Anterior cingulate cortex (tissue), 58 donors: ENCODE measurements at regions not wholly inside any gene's neighbourhood (a gene's known extent, or its start where the extent isn't known, plus 50 kb on each side); places are given as distances from the start of the nearest gene placed in this dataset.
"Not testable (repeated sequence)": the region's sequence is repeated elsewhere in the genome, so short reads cannot be mapped to it uniquely, and the experiment has no call there.

Experiments used
- DNase-seq, 58 donors: peaks; one replicate each; lab custom pipeline; 2025; lab: John Stamatoyannopoulos, UW

GRCh38 chr14:105890474-105891220, 364.3 kb downstream of the TMEM121 start:
- no peak for DNase-seq

DNA sequence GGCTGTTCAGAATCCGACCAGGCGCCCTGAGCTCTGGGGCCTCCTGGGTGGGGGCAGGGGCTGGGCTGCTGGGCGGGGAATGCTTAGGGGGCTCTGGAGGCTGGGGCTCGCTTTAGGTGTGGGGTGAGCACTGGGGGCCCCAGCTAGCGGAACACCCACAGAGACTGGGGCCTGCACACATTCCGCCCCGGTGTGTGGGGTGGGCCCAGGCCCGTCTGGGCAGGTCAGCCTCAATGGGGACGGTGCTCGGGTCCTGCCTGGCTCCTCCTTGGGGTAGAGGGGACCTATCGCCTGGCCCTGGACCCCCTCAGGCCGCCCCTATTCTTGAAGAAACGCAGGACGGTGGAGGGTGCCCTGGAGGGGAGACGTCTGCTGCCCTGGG, 364.8 kb downstream of the TMEM121 start:
- DNase-seq = no peak

DNA sequence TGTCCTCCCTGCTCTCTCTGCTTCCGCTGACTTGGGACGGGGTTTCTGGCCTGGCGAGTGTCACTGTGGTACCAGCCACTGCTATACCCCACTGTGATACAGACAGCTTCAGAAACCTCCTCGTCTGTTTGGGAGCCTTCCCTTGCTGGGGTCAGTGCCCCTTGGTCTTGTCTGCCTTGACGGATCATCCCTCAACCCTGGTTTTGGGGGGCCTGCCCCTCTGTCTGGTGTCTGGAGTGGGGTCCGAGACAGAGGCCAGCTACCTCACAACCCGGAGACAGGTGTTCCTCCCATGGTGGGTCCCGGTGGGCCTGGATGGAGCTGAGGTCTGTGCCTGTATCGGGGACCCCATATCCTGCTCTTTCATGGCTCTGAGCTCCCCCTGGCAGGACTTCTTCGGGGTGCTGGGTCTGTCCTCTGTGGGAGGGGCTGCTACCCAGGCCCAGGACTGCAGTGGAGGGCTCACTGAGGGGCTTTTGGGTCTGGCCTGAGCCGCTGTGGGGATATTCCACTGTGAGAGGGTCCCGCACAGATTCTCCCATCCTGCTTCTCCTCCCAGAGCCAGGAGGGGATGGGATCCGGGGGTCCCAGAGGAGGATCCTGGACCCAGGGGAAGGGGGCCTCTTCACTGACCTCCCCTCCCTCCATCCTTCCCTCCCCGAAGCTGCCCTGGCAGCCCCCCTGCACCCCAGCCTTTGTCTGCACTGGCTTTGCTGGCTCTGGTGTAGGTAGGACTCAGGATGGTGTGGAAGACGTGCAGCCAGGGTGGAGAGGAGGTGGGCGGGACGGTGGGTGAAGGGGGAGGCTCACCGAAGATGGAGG, 365.5 kb downstream of the TMEM121 start:
- DNase-seq = no peak

DNA sequence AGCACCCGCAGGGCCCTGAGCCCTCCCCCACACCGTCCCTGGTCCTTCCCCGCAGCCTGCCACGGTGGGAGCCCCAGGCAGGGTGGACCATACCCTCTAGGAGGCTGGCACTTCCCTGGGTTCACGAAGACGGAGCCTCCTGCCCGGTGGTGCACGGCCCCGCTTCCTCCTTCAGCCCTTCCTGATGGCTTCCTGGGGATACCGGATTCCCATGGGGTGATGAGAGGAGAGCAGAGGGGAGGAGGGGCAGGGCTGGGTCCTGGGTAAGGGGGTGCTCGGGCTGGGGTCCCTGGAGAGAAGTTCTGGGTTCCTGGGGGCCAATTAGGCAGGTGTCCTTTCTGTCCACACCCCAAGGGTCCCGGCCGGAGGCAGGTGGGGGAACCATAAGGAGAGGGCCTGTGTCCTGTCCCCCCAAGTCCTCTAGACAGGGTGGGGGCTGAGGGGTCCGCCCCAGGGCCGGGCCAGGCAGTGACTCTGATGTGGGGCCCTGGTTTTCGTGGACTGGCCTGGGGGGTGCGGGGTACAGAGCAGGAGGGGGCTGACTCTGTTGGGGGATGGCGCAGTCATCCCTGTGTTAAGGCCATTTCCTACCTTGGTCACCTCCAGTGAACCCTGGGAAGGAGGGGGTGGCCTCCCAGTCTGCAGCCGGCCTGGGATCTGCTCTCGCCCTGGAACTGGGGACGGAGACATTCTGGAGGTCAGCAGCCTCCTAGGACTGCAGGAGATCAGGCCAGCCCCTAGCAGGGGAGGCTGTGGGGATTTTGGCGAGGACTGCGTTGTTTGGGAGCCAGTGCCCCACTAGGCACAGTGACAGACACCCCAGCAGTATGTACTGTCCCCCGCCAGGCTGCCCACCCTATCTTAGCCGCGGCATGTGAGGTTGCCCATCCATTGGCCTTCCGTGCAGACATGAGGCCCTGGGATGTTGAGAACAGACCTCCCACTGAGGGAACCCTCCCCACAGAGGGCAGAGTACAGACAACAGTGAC, 366.4 kb downstream of the TMEM121 start:
- DNase-seq = not testable (repeated sequence)

GRCh38 chr14:105893686-105894085, 367.3 kb downstream of the TMEM121 start:
- DNase-seq = not testable (repeated sequence)

- DNase-seq = no peak
These were observed 368.0 kb downstream of the TMEM121 start for GRCh38 chr14:105894125-105894977.

- no peak for DNase-seq
These were observed 368.8 kb downstream of the TMEM121 start for GRCh38 chr14:105894978-105895881.

DNA sequence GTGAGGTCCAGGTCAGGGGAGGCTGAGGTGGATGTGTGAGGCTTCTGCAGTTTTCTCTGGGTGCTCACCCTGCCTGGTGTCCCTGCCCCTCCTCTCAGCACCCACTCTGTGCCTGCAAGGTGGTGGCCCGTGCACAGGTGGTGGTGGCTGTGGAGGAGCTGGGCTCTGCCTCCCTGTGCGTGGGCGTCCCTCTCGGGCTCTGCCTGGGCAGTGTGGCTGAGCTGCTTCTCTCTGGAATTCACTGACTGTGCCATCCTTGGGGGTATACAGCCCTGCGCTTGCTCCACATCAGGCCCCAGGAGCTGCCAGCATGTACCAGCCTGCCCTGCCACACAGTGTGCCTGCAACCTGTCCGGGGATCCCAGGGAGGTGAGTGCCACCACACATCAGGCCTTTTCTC, 369.8 kb downstream of the TMEM121 start:
- DNase-seq = not testable (repeated sequence)

GRCh38 chr14:105896961-105897724, 370.8 kb downstream of the TMEM121 start:
- not testable (repeated sequence) for DNase-seq

- no peak for DNase-seq
These were observed 371.3 kb downstream of the TMEM121 start for GRCh38 chr14:105897725-105898113.

- no peak for DNase-seq
These were observed 372.2 kb downstream of the TMEM121 start for GRCh38 chr14:105898482-105899010.

GRCh38 chr14:105899071-105899641, 372.8 kb downstream of the TMEM121 start:
- no peak for DNase-seq

GRCh38 chr14:105899657-105900397, 373.4 kb downstream of the TMEM121 start:
- peak in 1 of 58 donors; percentile 1 for DNase-seq

GRCh38 chr14:105900398-105901160, 374.2 kb downstream of the TMEM121 start:
- DNase-seq = no peak

GRCh38 chr14:105901226-105901625, 374.8 kb downstream of the TMEM121 start:
- DNase-seq = no peak
